ENCODE measurements at regions not wholly inside any gene's neighbourhood (a gene's known extent, or its start where the extent isn't known, plus 50 kb on each side); places are given as distances from the start of the nearest gene placed in this dataset.

- no peak for TF ChIP-seq POLR2A (IDR thresholded peaks at IDR 0.05)
- TF ChIP-seq, protein P1, sequence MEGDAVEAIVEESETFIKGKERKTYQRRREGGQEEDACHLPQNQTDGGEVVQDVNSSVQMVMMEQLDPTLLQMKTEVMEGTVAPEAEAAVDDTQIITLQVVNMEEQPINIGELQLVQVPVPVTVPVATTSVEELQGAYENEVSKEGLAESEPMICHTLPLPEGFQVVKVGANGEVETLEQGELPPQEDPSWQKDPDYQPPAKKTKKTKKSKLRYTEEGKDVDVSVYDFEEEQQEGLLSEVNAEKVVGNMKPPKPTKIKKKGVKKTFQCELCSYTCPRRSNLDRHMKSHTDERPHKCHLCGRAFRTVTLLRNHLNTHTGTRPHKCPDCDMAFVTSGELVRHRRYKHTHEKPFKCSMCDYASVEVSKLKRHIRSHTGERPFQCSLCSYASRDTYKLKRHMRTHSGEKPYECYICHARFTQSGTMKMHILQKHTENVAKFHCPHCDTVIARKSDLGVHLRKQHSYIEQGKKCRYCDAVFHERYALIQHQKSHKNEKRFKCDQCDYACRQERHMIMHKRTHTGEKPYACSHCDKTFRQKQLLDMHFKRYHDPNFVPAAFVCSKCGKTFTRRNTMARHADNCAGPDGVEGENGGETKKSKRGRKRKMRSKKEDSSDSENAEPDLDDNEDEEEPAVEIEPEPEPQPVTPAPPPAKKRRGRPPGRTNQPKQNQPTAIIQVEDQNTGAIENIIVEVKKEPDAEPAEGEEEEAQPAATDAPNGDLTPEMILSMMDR (IDR thresholded peaks at IDR 0.05) = no peak
Observed at GRCh38 chr3:18880691-18881090, 267.6 kb upstream of the KCNH8 start.

All from ovary (tissue), 3 donors.